ENCODE measurements at regions not wholly inside any gene's neighbourhood (a gene's known extent, or its start where the extent isn't known, plus 50 kb on each side); places are given as distances from the start of the nearest gene placed in this dataset.

GRCh38 chr4:34733185-34733941 is 1511.0 kb downstream of the ARAP2 start:
- no peak for ATAC-seq
- TF ChIP-seq ZC3H10 (CRISPR knock-in tag; IDR thresholded peaks at IDR 0.05): no peak
- TF ChIP-seq, protein P1, sequence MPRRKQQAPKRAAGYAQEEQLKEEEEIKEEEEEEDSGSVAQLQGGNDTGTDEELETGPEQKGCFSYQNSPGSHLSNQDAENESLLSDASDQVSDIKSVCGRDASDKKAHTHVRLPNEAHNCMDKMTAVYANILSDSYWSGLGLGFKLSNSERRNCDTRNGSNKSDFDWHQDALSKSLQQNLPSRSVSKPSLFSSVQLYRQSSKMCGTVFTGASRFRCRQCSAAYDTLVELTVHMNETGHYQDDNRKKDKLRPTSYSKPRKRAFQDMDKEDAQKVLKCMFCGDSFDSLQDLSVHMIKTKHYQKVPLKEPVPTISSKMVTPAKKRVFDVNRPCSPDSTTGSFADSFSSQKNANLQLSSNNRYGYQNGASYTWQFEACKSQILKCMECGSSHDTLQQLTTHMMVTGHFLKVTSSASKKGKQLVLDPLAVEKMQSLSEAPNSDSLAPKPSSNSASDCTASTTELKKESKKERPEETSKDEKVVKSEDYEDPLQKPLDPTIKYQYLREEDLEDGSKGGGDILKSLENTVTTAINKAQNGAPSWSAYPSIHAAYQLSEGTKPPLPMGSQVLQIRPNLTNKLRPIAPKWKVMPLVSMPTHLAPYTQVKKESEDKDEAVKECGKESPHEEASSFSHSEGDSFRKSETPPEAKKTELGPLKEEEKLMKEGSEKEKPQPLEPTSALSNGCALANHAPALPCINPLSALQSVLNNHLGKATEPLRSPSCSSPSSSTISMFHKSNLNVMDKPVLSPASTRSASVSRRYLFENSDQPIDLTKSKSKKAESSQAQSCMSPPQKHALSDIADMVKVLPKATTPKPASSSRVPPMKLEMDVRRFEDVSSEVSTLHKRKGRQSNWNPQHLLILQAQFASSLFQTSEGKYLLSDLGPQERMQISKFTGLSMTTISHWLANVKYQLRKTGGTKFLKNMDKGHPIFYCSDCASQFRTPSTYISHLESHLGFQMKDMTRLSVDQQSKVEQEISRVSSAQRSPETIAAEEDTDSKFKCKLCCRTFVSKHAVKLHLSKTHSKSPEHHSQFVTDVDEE (CRISPR knock-in tag; IDR thresholded peaks at IDR 0.05): no peak

- ATAC-seq: no peak
- TF ChIP-seq GLIS3 (CRISPR knock-in tag; IDR thresholded peaks at IDR 0.05) (no peak), ZFP30 (CRISPR knock-in tag; IDR thresholded peaks at IDR 0.05) (no peak), ZNF8 (CRISPR knock-in tag; IDR thresholded peaks at IDR 0.05) (no peak), CSRNP3 (CRISPR knock-in tag; IDR thresholded peaks at IDR 0.05) (no peak), POU6F1 (CRISPR knock-in tag; IDR thresholded peaks at IDR 0.05; ENCODE audit: borderline replicate concordance, low read depth) (no peak), OSR1 (CRISPR knock-in tag; IDR thresholded peaks at IDR 0.05) (no peak), TCF4 (CRISPR knock-in tag; IDR thresholded peaks at IDR 0.05; ENCODE audit: borderline replicate concordance) (no peak), BACH2 (CRISPR knock-in tag; IDR thresholded peaks at IDR 0.05; ENCODE audit: borderline replicate concordance) (no peak), TOX (CRISPR knock-in tag; IDR thresholded peaks at IDR 0.05; ENCODE audit: borderline replicate concordance) (no peak), ESRRG (CRISPR knock-in tag; IDR thresholded peaks at IDR 0.05) (no peak), CSDC2 (CRISPR knock-in tag; IDR thresholded peaks at IDR 0.05) (no peak), ZNF70 (CRISPR knock-in tag; IDR thresholded peaks at IDR 0.05) (no peak)
- TF ChIP-seq, protein P2, sequence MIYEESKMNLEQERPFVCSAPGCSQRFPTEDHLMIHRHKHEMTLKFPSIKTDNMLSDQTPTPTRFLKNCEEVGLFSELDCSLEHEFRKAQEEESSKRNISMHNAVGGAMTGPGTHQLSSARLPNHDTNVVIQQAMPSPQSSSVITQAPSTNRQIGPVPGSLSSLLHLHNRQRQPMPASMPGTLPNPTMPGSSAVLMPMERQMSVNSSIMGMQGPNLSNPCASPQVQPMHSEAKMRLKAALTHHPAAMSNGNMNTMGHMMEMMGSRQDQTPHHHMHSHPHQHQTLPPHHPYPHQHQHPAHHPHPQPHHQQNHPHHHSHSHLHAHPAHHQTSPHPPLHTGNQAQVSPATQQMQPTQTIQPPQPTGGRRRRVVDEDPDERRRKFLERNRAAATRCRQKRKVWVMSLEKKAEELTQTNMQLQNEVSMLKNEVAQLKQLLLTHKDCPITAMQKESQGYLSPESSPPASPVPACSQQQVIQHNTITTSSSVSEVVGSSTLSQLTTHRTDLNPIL (CRISPR knock-in tag; IDR thresholded peaks at IDR 0.05; ENCODE audit: low read depth): no peak
- TF ChIP-seq, protein P1 (CRISPR knock-in tag; IDR thresholded peaks at IDR 0.05): no peak
- TF ChIP-seq, protein P3, sequence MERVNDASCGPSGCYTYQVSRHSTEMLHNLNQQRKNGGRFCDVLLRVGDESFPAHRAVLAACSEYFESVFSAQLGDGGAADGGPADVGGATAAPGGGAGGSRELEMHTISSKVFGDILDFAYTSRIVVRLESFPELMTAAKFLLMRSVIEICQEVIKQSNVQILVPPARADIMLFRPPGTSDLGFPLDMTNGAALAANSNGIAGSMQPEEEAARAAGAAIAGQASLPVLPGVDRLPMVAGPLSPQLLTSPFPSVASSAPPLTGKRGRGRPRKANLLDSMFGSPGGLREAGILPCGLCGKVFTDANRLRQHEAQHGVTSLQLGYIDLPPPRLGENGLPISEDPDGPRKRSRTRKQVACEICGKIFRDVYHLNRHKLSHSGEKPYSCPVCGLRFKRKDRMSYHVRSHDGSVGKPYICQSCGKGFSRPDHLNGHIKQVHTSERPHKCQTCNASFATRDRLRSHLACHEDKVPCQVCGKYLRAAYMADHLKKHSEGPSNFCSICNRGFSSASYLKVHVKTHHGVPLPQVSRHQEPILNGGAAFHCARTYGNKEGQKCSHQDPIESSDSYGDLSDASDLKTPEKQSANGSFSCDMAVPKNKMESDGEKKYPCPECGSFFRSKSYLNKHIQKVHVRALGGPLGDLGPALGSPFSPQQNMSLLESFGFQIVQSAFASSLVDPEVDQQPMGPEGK (CRISPR knock-in tag; IDR thresholded peaks at IDR 0.05; ENCODE audit: borderline replicate concordance): no peak
These were observed 1477.4 kb downstream of the ARAP2 start for GRCh38 chr4:34766935-34767334.

DNA sequence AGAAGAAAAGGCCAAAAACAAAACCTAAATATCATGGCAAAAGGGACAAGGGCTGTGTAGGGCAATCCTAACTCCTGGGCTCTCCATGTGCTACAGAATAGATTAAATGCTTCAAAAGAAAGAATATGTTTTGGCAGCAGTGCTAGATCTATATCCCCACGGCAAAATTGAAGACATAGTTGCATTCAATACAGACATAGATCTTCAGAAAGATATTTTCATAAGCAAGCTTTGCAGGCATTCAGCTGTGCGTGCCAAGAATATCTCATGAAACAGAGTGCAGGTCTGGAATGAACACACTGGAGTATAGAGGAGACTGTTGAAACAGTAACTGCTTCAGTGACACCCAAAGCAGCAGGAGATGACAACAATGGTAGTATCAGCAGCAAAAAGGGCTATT is 1476.9 kb downstream of the ARAP2 start:
- no peak for TF ChIP-seq CSDC2 (CRISPR knock-in tag; IDR thresholded peaks at IDR 0.05)
- TF ChIP-seq ARNTL (CRISPR knock-in tag; IDR thresholded peaks at IDR 0.05; ENCODE audit: borderline replicate concordance, low read depth): no peak
- no peak for TF ChIP-seq SNAI2 (CRISPR knock-in tag; IDR thresholded peaks at IDR 0.05)
- no peak for ATAC-seq

Data from SK-N-SH treated with all-trans-retinoic acid at 6 μM for 48 hours (cell line).